K562 (cell line): ENCODE measurements at regions not wholly inside any gene's neighbourhood (a gene's known extent, or its start where the extent isn't known, plus 50 kb on each side); places are given as distances from the start of the nearest gene placed in this dataset.

Experiments
- MAFK ChIP-seq: IDR thresholded peaks from 2 replicates; pipeline ENCODE4 v1.6.1; 2011; ENCODE audit warnings: low read length, improper control_type of control experiment
- NRF1 ChIP-seq, 2 experiments: fragments of 450-650 bp; IDR thresholded peaks in 1 of 2; conservative IDR thresholded peaks in 1 of 2; 2 replicates each; pipeline ENCODE4 v1.6.1; 2014; ENCODE audit warnings: mild to moderate bottlenecking in 2 of 2
- ZNF668 ChIP-seq: fragments of 250-450 bp; sonication (Bioruptor Pico); IDR thresholded peaks from 2 replicates; pipeline ENCODE4 v1.8.0; 2022; ENCODE audit warnings: mild to moderate bottlenecking, inconsistent platforms
- TF ChIP-seq, protein P1 (sequence below), 2 experiments: fragments of 450-650 bp; formaldehyde crosslinking in 1 of 2; IDR thresholded peaks; 2 replicates each; pipeline versions ENCODE4 v1.4.0 to v1.6.1; 2014 to 2020; ENCODE audit warnings: mild to moderate bottlenecking in 2 of 2, borderline replicate concordance in 1 of 2, low read depth in 1 of 2

DNA sequence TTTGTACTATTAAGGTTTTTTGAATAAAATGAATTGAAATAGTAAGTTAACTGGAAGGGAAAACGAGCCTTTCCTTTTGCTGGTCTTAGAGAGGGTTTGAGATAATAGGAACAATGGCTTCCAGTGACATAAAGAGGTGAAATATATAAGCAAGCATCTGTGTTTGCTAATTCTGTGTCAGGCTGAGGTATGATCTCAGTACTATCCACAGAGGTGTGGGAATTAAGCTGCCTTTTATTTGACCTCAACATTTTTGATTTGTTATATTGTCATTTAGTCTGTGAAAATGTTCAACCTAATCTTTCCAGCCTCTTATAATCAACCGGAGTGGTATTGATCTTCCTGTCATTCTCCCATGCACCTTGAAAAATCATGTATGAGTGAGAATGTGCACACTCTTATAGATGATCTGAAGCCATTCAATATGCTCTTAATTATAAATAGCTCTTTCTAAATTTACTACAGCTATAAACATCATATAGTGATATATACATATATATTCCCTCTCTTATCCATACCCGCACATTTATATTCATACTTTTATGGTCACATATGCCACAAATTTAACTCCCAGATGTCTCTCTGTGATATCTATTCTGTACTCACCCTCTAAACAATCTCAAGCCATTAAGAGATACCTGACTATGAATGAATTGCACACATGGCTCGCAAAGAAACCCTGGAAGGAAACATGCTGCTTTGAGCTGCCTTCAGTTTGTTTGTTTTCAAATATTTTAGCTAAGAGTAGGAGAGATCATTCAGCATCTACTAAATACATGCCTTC is 754.7 kb upstream of the NRSN1 start:
- TF ChIP-seq, protein P1, sequence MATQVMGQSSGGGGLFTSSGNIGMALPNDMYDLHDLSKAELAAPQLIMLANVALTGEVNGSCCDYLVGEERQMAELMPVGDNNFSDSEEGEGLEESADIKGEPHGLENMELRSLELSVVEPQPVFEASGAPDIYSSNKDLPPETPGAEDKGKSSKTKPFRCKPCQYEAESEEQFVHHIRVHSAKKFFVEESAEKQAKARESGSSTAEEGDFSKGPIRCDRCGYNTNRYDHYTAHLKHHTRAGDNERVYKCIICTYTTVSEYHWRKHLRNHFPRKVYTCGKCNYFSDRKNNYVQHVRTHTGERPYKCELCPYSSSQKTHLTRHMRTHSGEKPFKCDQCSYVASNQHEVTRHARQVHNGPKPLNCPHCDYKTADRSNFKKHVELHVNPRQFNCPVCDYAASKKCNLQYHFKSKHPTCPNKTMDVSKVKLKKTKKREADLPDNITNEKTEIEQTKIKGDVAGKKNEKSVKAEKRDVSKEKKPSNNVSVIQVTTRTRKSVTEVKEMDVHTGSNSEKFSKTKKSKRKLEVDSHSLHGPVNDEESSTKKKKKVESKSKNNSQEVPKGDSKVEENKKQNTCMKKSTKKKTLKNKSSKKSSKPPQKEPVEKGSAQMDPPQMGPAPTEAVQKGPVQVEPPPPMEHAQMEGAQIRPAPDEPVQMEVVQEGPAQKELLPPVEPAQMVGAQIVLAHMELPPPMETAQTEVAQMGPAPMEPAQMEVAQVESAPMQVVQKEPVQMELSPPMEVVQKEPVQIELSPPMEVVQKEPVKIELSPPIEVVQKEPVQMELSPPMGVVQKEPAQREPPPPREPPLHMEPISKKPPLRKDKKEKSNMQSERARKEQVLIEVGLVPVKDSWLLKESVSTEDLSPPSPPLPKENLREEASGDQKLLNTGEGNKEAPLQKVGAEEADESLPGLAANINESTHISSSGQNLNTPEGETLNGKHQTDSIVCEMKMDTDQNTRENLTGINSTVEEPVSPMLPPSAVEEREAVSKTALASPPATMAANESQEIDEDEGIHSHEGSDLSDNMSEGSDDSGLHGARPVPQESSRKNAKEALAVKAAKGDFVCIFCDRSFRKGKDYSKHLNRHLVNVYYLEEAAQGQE (IDR thresholded peaks at IDR 0.05; ENCODE audit: borderline replicate concordance) = no peak
- TF ChIP-seq, protein P1 (CRISPR knock-in tag; IDR thresholded peaks at IDR 0.05; ENCODE audit: low read depth) = no peak
- TF ChIP-seq ZNF668 (no peak), MAFK (no peak), NRF1 (conservative IDR thresholded peaks at IDR 0.05 in 1 of 2, IDR thresholded peaks at IDR 0.05 in 1 of 2) (no peak)
